ENCODE measurements at regions not wholly inside any gene's neighbourhood (a gene's known extent, or its start where the extent isn't known, plus 50 kb on each side); places are given as distances from the start of the nearest gene placed in this dataset.

DNA sequence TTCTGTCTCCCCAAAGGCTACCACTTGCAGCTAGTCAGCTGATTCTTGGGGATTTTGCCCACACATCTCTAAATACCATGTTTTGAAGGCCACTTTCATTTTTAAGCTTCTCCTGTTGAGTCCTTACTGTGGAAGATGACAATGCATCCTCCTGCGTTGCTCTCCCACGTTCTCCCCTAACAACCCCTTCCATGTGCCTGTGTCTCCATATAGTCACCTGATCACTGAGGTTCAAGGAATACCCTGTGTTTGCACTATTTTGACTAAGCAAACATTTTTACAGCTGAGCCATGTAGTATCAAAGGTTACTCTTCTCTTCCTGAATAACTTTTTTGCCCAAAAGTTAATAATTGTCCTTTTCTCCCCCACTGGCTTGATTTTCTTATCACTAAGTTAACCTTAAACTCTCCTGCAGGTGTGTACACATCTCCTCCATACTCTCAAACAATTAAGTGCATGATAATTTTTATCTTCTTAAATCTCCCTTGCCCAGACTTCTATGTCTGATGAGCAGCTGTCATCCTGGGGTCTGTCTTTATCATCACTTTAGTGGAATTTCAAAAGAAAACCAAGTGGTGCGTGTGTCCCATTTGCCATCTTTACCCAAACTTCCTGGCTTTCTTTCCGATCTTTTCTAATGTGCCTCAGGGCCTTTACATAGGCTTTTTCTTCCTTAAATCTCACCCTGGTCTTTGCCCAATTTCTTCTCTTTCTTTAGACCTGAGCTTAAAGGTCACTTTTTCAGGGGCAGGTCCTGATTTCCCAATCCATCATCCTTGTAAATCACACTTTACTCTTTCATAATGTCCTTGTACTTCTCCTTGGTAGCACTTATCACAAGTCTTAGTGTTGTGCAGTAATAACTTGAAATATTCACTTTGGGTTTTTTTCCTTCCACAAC, 85.2 kb upstream of the SPATS2L start:
- H3K27ac ChIP-seq = no peak overlapping the region
- no peak for TF ChIP-seq ZFX (IDR thresholded peaks at IDR 0.05; ENCODE audit: borderline replicate concordance)
- TF ChIP-seq, protein P1, sequence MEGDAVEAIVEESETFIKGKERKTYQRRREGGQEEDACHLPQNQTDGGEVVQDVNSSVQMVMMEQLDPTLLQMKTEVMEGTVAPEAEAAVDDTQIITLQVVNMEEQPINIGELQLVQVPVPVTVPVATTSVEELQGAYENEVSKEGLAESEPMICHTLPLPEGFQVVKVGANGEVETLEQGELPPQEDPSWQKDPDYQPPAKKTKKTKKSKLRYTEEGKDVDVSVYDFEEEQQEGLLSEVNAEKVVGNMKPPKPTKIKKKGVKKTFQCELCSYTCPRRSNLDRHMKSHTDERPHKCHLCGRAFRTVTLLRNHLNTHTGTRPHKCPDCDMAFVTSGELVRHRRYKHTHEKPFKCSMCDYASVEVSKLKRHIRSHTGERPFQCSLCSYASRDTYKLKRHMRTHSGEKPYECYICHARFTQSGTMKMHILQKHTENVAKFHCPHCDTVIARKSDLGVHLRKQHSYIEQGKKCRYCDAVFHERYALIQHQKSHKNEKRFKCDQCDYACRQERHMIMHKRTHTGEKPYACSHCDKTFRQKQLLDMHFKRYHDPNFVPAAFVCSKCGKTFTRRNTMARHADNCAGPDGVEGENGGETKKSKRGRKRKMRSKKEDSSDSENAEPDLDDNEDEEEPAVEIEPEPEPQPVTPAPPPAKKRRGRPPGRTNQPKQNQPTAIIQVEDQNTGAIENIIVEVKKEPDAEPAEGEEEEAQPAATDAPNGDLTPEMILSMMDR (IDR thresholded peaks at IDR 0.05) = no peak

DNA sequence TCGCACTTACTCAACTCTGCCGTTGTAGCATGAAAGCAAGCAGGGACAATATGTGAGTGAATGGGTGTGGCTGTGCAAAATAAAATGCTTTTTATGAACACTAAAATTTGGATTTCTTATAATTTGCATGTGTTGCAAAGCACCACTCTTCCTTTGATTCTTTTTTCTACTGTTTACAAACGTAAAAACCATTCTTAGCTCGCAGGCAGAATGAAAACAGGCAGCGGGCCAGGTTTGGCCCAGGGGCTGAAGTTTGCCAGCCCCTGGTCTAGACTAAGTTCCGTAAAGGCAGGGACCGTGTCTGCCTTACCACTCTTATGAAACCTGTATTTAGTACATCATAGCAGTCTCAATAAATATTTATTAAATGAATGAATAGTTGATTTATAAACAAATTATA, 83.7 kb upstream of the SPATS2L start:
- TF ChIP-seq, protein P1 (IDR thresholded peaks at IDR 0.05) = no peak
- TF ChIP-seq ZFX (IDR thresholded peaks at IDR 0.05; ENCODE audit: borderline replicate concordance) = no peak
- H3K27ac ChIP-seq = no peak overlapping the region

GRCh38 chr2:200223205-200223784, 83.2 kb upstream of the SPATS2L start:
- no peak for TF ChIP-seq ZFX (IDR thresholded peaks at IDR 0.05; ENCODE audit: borderline replicate concordance)
- TF ChIP-seq, protein P1 (IDR thresholded peaks at IDR 0.05) = no peak
- no peak overlapping the region for H3K27ac ChIP-seq

GRCh38 chr2:200225951-200226350, 80.5 kb upstream of the SPATS2L start:
- no peak overlapping the region for H3K27ac ChIP-seq
- no peak for TF ChIP-seq ZFX (IDR thresholded peaks at IDR 0.05; ENCODE audit: borderline replicate concordance)
- TF ChIP-seq, protein P1 (IDR thresholded peaks at IDR 0.05) = no peak

- H3K27ac ChIP-seq = no peak overlapping the region
- TF ChIP-seq, protein P1 (IDR thresholded peaks at IDR 0.05) = no peak
- TF ChIP-seq ZFX (IDR thresholded peaks at IDR 0.05; ENCODE audit: borderline replicate concordance) = no peak
These were observed 79.8 kb upstream of the SPATS2L start for GRCh38 chr2:200226451-200227426.

- TF ChIP-seq, protein P1 (IDR thresholded peaks at IDR 0.05) = no peak
- TF ChIP-seq ZFX (IDR thresholded peaks at IDR 0.05; ENCODE audit: borderline replicate concordance) = no peak
- H3K27ac ChIP-seq = no peak overlapping the region
These were observed 75.8 kb upstream of the SPATS2L start for GRCh38 chr2:200230716-200231115.
